ENCODE measurements at regions not wholly inside any gene's neighbourhood (a gene's known extent, or its start where the extent isn't known, plus 50 kb on each side); places are given as distances from the start of the nearest gene placed in this dataset.

- TF ChIP-seq CTCF (IDR thresholded peaks at IDR 0.05), result no peak
- TF ChIP-seq POLR2A (IDR thresholded peaks at IDR 0.05), result no peak
Measured at GRCh38 chr13:107742544-107742943, 472.8 kb downstream of the LIG4 start.
